CD4-positive, alpha-beta T cell (primary cell): ENCODE measurements at regions not wholly inside any gene's neighbourhood (a gene's known extent, or its start where the extent isn't known, plus 50 kb on each side); places are given as distances from the start of the nearest gene placed in this dataset.

Experiments used
- ATAC-seq: fragments of 200-7000 bp; cut with Tn5 transposase; one replicate; pipeline ENCODE4 v1.10.0; 2022; ENCODE audit warnings: mild to moderate bottlenecking; ENCODE audit not compliant: poor library complexity
- CTCF ChIA-PET: fragments of 350-600 bp; sonication (Branson Sonifier 250); formaldehyde crosslinking; loops from one replicate; lab custom pipeline; 2021; ENCODE audit warnings: antibody characterized with exemption, inconsistent platforms; lab: Charles Lee
- POLR2A ChIA-PET: fragments of 350-600 bp; sonication (Branson Sonifier 250); formaldehyde crosslinking; loops from one replicate; lab custom pipeline; 2021; ENCODE audit warnings: antibody characterized with exemption, inconsistent platforms; lab: Charles Lee
- DNase-seq, 14 experiments: peaks; one replicate each; pipeline ENCODE4 v3.0.0-alpha.2; 2013 to 2020; ENCODE audit warnings: mixed read lengths in 2 of 14
- H3K27ac ChIP-seq, 2 donors: one replicate each; pipeline versions ENCODE4 v1.5.1 to v1.7.0; 2013; ENCODE audit warnings: low read length in 2 of 2, low read depth in 1 of 2, mild to moderate bottlenecking in 1 of 2
- H3K27me3 ChIP-seq, 2 experiments: 1 replicate in 1 of 2; 2 replicates in 1 of 2; pipeline versions ENCODE4 v1.6.1 to v1.7.0; 2013; ENCODE audit warnings: low read length in 2 of 2, control low read depth in 1 of 2, mild to moderate bottlenecking in 1 of 2, moderate library complexity in 1 of 2; ENCODE audit not compliant: insufficient read depth in 2 of 2, control insufficient read depth in 1 of 2
- H3K36me3 ChIP-seq: one replicate; pipeline ENCODE4 v1.6.1; 2013; ENCODE audit warnings: low read length, control low read depth; ENCODE audit not compliant: insufficient read depth
- H3K4me1 ChIP-seq: one replicate; pipeline ENCODE4 v1.6.1; 2013; ENCODE audit warnings: low read length, control low read depth; ENCODE audit not compliant: insufficient read depth
- H3K4me3 ChIP-seq: one replicate; pipeline ENCODE4 v1.5.1; 2013; ENCODE audit warnings: mild to moderate bottlenecking, low read length, moderate library complexity
- H3K9me3 ChIP-seq, 2 experiments: 1 replicate in 1 of 2; 2 replicates in 1 of 2; pipeline versions ENCODE4 v1.6.1 to v1.7.0; 2013; ENCODE audit warnings: low read length in 2 of 2, mild to moderate bottlenecking in 2 of 2, control low read depth in 1 of 2, moderate library complexity in 1 of 2; ENCODE audit not compliant: control insufficient read depth in 1 of 2, insufficient read depth in 1 of 2
- H3K27ac Mint-ChIP-seq: one replicate; pipeline ENCODE4 v1.8.0; 2020; ENCODE audit warnings: mixed read lengths
- H3K27me3 Mint-ChIP-seq: one replicate; pipeline ENCODE4 v1.8.0; 2021; ENCODE audit warnings: mixed read lengths
- H3K36me3 Mint-ChIP-seq: one replicate; pipeline ENCODE4 v1.8.0; 2021; ENCODE audit warnings: low read depth, mixed read lengths
- H3K4me1 Mint-ChIP-seq: one replicate; pipeline ENCODE4 v1.8.0; 2021; ENCODE audit warnings: low read depth, mixed read lengths
- H3K4me3 Mint-ChIP-seq: one replicate; pipeline ENCODE4 v1.8.0; 2020; ENCODE audit warnings: mild to moderate bottlenecking, mixed read lengths
- H3K9me3 Mint-ChIP-seq: one replicate; pipeline ENCODE4 v1.8.0; 2020; ENCODE audit warnings: mixed read lengths
- CTCF ChIP-seq: fragments of 200-600 bp; IDR thresholded peaks from one replicate; pipeline ENCODE4 v1.8.0; 2022; ENCODE audit warnings: antibody characterized with exemption, mild to moderate bottlenecking
- intact Hi-C, 2 experiments: fragments of 100-400 bp; cut with DNase I in 1 of 2; cut with micrococcal nuclease in 1 of 2; formaldehyde crosslinking; loops; one replicate each; pipeline versions ENCODE4 v1.15.1 to v1.9.0; 2023 to 2025; cut with DNase I, micrococcal nuclease

- peaks cover 0 to 2% of the 10 kb centered on the region in 2 experiments for H3K27me3 ChIP-seq
- H3K9me3 ChIP-seq, result peaks cover 0 to 4% of the 10 kb centered on the region in 2 experiments
- no peak for ATAC-seq
- Mint-ChIP-seq H3K4me1 (no peaks in the 10 kb centered on the region), H3K36me3 (no peaks in the 10 kb centered on the region), H3K27me3 (peaks cover 7% of the 10 kb centered on the region), H3K9me3 (no peaks in the 10 kb centered on the region), H3K27ac (no peak overlapping the region), H3K4me3 (no peak overlapping the region)
- no peaks in the 10 kb centered on the region for H3K4me1 ChIP-seq
- no peak for DNase-seq
- H3K27ac ChIP-seq, result no peak overlapping the region
- CTCF ChIA-PET, result no interaction called here
- no peak for TF ChIP-seq CTCF
- H3K36me3 ChIP-seq, result no peaks in the 10 kb centered on the region
- POLR2A ChIA-PET, result no interaction called here
- H3K4me3 ChIP-seq, result no peak overlapping the region
- intact Hi-C loops, result no loop called here
Measured at GRCh38 chr19:31694761-31695160, 345.5 kb upstream of the TSHZ3 start.

GRCh38 chr19:31699421-31699820 lies 350.2 kb upstream of the TSHZ3 start:
- Histone ChIP-seq H3K4me1 (no peaks in the 10 kb centered on the region), H3K27ac (no peak overlapping the region), H3K9me3 (peaks cover 3 to 4% of the 10 kb centered on the region in 2 experiments), H3K4me3 (no peak overlapping the region), H3K27me3 (peaks cover 0 to 2% of the 10 kb centered on the region in 2 experiments), H3K36me3 (no peaks in the 10 kb centered on the region)
- CTCF ChIA-PET, result no interaction called here
- intact Hi-C loops, result no loop called here
- TF ChIP-seq CTCF, result no peak
- H3K9me3 Mint-ChIP-seq, result peaks cover 13% of the 10 kb centered on the region
- no peak overlapping the region for H3K27ac Mint-ChIP-seq
- no peaks in the 10 kb centered on the region for H3K36me3 Mint-ChIP-seq
- H3K4me3 Mint-ChIP-seq, result no peak overlapping the region
- H3K4me1 Mint-ChIP-seq, result no peaks in the 10 kb centered on the region
- POLR2A ChIA-PET, result no interaction called here
- no peak for DNase-seq
- H3K27me3 Mint-ChIP-seq, result peaks cover 5% of the 10 kb centered on the region
- no peak for ATAC-seq

- CTCF ChIA-PET, result no interaction called here
- no peak for ATAC-seq
- H3K9me3 Mint-ChIP-seq, result peaks cover 14% of the 10 kb centered on the region
- no peaks in the 10 kb centered on the region for H3K36me3 ChIP-seq
- intact Hi-C loops, result no loop called here
- H3K9me3 ChIP-seq, result peaks cover 4 to 5% of the 10 kb centered on the region in 2 experiments
- no peak for DNase-seq
- H3K27me3 Mint-ChIP-seq, result no peaks in the 10 kb centered on the region
- no peak overlapping the region for H3K4me3 ChIP-seq
- H3K4me1 ChIP-seq, result no peaks in the 10 kb centered on the region
- no peak overlapping the region for H3K4me3 Mint-ChIP-seq
- no peaks in the 10 kb centered on the region for H3K4me1 Mint-ChIP-seq
- POLR2A ChIA-PET, result no interaction called here
- H3K36me3 Mint-ChIP-seq, result no peaks in the 10 kb centered on the region
- no peak for TF ChIP-seq CTCF
- H3K27ac Mint-ChIP-seq, result no peak overlapping the region
- no peak overlapping the region for H3K27ac ChIP-seq
- no peaks in the 10 kb centered on the region for H3K27me3 ChIP-seq
Measured at GRCh38 chr19:31701146-31701545, 351.9 kb upstream of the TSHZ3 start.
